ENCODE measurements at regions not wholly inside any gene's neighbourhood (a gene's known extent, or its start where the extent isn't known, plus 50 kb on each side); places are given as distances from the start of the nearest gene placed in this dataset.
A peak's percentile ranks its signal among the peaks of the same experiment; 100 is the strongest.
"Not testable (repeated sequence)": the region's sequence is repeated elsewhere in the genome, so short reads cannot be mapped to it uniquely, and the experiment has no call there.

DNA sequence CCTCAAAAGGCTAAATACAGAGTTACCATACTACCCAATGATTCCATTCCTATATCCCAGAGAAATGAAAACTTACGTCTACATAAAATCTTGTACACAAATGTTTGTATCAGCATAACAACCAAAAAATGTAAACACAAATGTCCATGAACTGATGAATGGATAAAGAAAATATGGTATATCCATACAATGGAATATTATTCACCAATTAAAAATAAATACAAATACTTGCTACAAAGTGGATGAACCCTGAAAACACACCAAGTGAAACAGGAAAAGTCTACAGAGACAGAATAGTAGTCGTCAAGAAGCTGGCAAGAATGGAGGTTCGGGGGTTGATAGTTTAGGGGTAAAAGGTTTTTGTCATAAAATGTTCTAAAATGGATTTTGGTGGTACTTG, 54.0 kb upstream of the ANKRD28 start:
- DNase-seq (ENCODE audit: extremely low spot score) = no peak
- Histone ChIP-seq H3K4me1 (ENCODE audit: insufficient read depth) (no peaks in the 10 kb centered on the region), H3K36me3 (ENCODE audit: insufficient read depth) (no peaks in the 10 kb centered on the region), H3K4me3 (ENCODE audit: low read depth, low read length) (no peak overlapping the region), H3K27ac (ENCODE audit: low read depth) (no peak overlapping the region)
- over 99% methylated on average over 3 of the region's 3 CpGs for WGBS

- H3K4me1 ChIP-seq (ENCODE audit: insufficient read depth) = no peaks in the 10 kb centered on the region
- peak overlapping the region; percentile 97 for H3K4me3 ChIP-seq (ENCODE audit: low read depth, low read length)
- DNase-seq (ENCODE audit: extremely low spot score) = no peak
- H3K27ac ChIP-seq (ENCODE audit: low read depth) = peak overlapping the region; percentile 44
- no peaks in the 10 kb centered on the region for H3K36me3 ChIP-seq (ENCODE audit: insufficient read depth)
- WGBS = 4% methylated on average over 70 of the region's 70 CpGs
These were observed 61.0 kb upstream of the ANKRD28 start for GRCh38 chr3:15858547-15859506.

- WGBS = 2% methylated on average over 73 of the region's 73 CpGs
- Histone ChIP-seq H3K4me3 (ENCODE audit: low read depth, low read length) (peak overlapping the region; percentile 97), H3K4me1 (ENCODE audit: insufficient read depth) (no peaks in the 10 kb centered on the region), H3K36me3 (ENCODE audit: insufficient read depth) (no peaks in the 10 kb centered on the region), H3K27ac (ENCODE audit: low read depth) (peak overlapping the region; percentile 44)
- peak; percentile 54 for DNase-seq (ENCODE audit: extremely low spot score)
These were observed 61.8 kb upstream of the ANKRD28 start for GRCh38 chr3:15859507-15860013.

DNA sequence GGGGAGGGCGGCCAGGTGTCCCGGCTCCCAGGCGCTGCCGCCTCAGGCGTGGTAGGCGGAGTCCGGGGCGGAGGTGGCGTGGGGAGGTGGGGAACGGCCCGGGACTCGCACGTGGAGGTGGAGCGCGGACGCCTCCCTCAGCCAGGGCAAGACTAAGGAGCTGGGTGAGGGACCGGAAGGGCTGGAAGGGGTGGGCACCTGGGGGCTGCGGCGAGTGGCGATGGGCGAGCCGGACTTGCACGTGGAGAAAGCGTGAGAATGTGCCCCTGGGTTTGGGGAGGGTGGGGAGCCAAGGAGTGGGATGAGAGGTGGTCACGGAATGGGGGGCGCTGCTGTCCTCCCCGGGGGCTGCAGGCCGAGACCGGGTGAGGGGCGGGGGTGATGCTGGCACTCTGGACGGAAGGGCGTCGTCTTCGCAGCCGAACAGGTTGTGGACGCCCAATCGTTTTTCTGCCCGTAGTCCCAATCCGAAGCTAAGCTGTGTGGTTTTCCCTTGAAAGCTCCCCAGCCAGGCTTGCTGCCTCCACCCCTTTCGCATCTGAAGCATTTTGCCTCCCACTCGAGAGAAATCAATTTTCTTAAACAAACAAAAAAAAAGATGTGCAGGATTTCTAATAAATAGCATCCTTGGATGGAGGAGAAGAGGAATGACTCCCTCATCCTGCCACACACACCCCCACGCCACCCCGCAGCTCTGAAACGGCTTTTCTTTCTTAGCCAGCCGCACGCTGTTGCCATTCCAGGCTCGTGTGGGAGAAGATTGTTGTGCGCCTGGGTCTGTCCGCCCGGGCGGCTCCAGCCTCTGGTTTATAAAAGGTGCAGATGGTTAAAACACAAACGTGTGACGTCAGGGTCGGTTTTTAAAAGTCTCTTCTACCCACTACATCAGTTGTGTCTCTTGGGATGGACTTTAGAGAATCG, 62.5 kb upstream of the ANKRD28 start:
- under 1% methylated on average over 55 of the region's 55 CpGs for WGBS
- Histone ChIP-seq H3K4me1 (ENCODE audit: insufficient read depth) (no peaks in the 10 kb centered on the region), H3K27ac (ENCODE audit: low read depth) (no peak overlapping the region), H3K36me3 (ENCODE audit: insufficient read depth) (no peaks in the 10 kb centered on the region), H3K4me3 (ENCODE audit: low read depth, low read length) (peak overlapping the region; percentile 97)
- no peak for DNase-seq (ENCODE audit: extremely low spot score)

DNA sequence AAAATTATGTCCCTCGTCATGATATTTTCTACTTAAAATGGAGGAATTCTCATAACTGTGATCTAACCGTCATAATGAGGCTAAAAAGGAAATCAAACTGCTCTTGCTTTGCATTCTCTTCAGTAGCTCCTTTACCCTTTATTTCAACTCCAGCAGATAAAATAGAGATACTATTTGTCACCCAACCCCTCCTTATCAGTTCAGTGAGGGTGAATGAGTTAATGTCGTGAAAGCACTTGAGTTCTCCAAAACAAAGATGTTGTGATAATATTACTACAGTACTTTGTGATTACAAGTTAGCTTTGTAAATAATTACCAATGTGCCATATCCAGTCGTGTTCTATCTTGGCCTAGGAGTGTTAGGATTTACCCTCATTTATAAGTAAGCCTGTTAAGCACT, 63.4 kb upstream of the ANKRD28 start:
- Histone ChIP-seq H3K4me3 (ENCODE audit: low read depth, low read length) (no peak overlapping the region), H3K27ac (ENCODE audit: low read depth) (no peak overlapping the region), H3K36me3 (ENCODE audit: insufficient read depth) (no peaks in the 10 kb centered on the region), H3K4me1 (ENCODE audit: insufficient read depth) (no peaks in the 10 kb centered on the region)
- no peak for DNase-seq (ENCODE audit: extremely low spot score)
- 38% methylated on average over 4 of the region's 4 CpGs for WGBS

DNA sequence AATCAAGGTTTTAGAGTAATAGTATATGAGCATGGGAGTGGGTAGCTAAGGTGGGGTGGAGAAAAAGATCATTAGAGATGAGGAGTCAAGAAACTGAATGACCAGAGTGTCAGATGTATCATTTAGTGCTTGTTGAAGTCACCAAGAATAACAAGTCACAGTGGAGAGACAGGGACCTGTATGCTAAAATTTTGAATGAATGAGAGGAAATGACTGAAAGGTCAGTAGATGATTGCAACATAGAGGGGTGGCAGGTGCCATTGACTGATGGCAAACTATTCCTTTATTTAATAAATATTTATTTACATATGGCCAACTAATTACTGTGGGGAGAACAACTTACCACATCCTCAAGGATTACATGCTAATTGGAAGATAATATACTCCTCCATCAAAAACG, 75.0 kb upstream of the ANKRD28 start:
- Histone ChIP-seq H3K36me3 (ENCODE audit: insufficient read depth) (no peaks in the 10 kb centered on the region), H3K4me1 (ENCODE audit: insufficient read depth) (no peaks in the 10 kb centered on the region), H3K27ac (ENCODE audit: low read depth) (no peak overlapping the region), H3K4me3 (ENCODE audit: low read depth, low read length) (no peak overlapping the region)
- WGBS = 86% methylated on average over 1 of the region's 1 CpG
- DNase-seq (ENCODE audit: extremely low spot score) = no peak

DNA sequence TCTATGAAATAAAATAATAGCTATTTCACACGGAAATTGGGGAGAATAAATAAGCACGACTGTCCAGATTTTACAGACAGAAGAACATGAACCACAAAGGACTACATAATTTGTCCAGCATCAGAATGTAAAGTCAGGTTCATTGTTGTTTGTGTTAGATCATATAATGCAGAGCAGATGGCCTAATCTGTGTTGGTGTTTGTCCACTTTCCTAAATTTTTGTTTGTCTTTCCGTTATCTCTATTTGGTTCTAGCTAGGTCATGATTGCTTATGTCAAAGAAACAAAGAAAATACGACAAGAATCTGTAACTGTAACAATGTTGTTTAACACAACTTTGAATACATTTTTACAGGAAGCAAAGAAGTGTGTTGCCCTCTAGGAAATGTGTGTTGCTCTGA, 75.6 kb upstream of the ANKRD28 start:
- WGBS = 64% methylated on average over 4 of the region's 4 CpGs
- Histone ChIP-seq H3K4me1 (ENCODE audit: insufficient read depth) (no peaks in the 10 kb centered on the region), H3K27ac (ENCODE audit: low read depth) (no peak overlapping the region), H3K36me3 (ENCODE audit: insufficient read depth) (no peaks in the 10 kb centered on the region), H3K4me3 (ENCODE audit: low read depth, low read length) (no peak overlapping the region)
- no peak for DNase-seq (ENCODE audit: extremely low spot score)

- Histone ChIP-seq H3K27ac (ENCODE audit: low read depth) (no peak overlapping the region), H3K36me3 (ENCODE audit: insufficient read depth) (no peaks in the 10 kb centered on the region), H3K4me1 (ENCODE audit: insufficient read depth) (no peaks in the 10 kb centered on the region), H3K4me3 (ENCODE audit: low read depth, low read length) (no peak overlapping the region)
- no peak for DNase-seq (ENCODE audit: extremely low spot score)
- 31% methylated on average over 1 of the region's 1 CpG for WGBS
These were observed 77.4 kb upstream of the ANKRD28 start for GRCh38 chr3:15875016-15875689.

GRCh38 chr3:15876669-15877068, 78.9 kb upstream of the ANKRD28 start:
- H3K4me3 ChIP-seq (ENCODE audit: low read depth, low read length) = no peak overlapping the region
- no peak for DNase-seq (ENCODE audit: extremely low spot score)
- no peak overlapping the region for H3K27ac ChIP-seq (ENCODE audit: low read depth)
- no peaks in the 10 kb centered on the region for H3K36me3 ChIP-seq (ENCODE audit: insufficient read depth)
- H3K4me1 ChIP-seq (ENCODE audit: insufficient read depth) = no peaks in the 10 kb centered on the region
- 84% methylated on average over 1 of the region's 1 CpG for WGBS

DNA sequence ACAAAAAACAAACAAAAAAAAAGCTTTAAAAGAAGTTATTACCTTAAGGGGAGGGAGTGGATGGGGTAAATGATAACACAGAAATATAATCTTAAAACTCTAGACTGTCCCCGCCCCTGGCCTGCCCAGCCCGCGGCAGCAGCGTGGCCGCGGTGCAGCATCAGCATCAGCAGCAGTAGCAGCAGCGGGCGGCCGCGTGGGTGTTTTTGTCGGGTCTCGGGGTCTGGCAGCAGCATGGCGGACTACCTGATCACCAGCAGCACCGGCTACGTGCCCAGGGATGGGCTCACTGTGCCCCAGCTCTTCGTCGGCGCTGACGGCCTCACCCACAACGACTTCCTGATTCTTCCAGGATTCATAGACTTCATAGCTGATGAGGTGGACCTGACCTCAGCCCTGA, 80.0 kb upstream of the ANKRD28 start:
- no peak for DNase-seq (ENCODE audit: extremely low spot score)
- Histone ChIP-seq H3K27ac (ENCODE audit: low read depth) (no peak overlapping the region), H3K4me1 (ENCODE audit: insufficient read depth) (no peaks in the 10 kb centered on the region), H3K4me3 (ENCODE audit: low read depth, low read length) (no peak overlapping the region), H3K36me3 (ENCODE audit: insufficient read depth) (no peaks in the 10 kb centered on the region)
- 99% methylated on average over 20 of the region's 20 CpGs for WGBS

DNA sequence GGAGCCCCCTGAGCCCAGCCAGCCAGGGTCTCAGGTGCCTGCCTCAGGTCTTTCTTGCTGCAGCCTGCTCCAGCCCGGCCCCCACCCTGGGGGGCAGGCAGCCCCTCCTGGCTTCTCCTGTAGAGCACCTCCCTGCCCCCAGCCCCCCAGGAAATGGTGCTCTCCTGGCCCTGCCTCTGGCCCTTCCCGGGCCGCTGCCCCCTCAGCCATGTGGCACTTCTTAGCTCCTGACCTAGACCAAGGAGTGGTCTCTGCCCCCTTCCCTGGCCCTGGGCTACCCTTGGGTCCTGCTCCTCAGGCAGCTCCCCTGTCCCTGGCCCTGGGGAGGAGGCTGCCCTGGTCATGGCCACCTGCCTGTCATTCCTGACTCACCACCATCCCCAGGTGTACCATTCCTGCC, 82.0 kb upstream of the ANKRD28 start:
- not testable (repeated sequence) for H3K36me3 ChIP-seq (ENCODE audit: insufficient read depth); H3K4me3 ChIP-seq (ENCODE audit: low read depth, low read length); DNase-seq (ENCODE audit: extremely low spot score); H3K27ac ChIP-seq (ENCODE audit: low read depth); H3K4me1 ChIP-seq (ENCODE audit: insufficient read depth)
- 93% methylated on average over 3 of the region's 3 CpGs for WGBS

DNA sequence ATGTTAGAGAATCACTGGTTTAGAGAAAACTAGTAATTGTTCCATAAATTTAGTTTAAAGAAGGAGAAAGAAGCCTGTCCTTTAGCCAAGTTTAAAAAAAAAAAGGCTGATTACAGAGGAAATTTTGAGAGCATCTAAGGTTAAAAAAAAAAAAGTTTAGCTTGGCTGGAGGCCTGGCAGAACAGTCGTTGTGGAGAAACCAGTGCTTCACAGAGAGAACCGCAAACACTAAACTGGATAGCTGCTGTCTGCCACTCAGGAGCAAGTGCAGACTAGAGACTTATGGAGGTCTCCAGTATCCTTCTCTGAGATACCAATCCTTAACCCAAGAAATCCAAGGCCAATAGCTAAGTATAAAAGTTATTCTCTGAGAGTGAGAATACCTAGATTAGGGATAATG, 84.8 kb upstream of the ANKRD28 start:
- no peak for DNase-seq (ENCODE audit: extremely low spot score)
- 53% methylated on average over 2 of the region's 2 CpGs for WGBS
- H3K27ac ChIP-seq (ENCODE audit: low read depth) = no peak overlapping the region
- H3K36me3 ChIP-seq (ENCODE audit: insufficient read depth) = no peaks in the 10 kb centered on the region
- H3K4me1 ChIP-seq (ENCODE audit: insufficient read depth) = no peaks in the 10 kb centered on the region
- no peak overlapping the region for H3K4me3 ChIP-seq (ENCODE audit: low read depth, low read length)

- no peak overlapping the region for H3K27ac ChIP-seq (ENCODE audit: low read depth)
- 83% methylated on average over 1 of the region's 1 CpG for WGBS
- H3K4me3 ChIP-seq (ENCODE audit: low read depth, low read length) = no peak overlapping the region
- H3K36me3 ChIP-seq (ENCODE audit: insufficient read depth) = no peaks in the 10 kb centered on the region
- no peak for DNase-seq (ENCODE audit: extremely low spot score)
- no peaks in the 10 kb centered on the region for H3K4me1 ChIP-seq (ENCODE audit: insufficient read depth)
These were observed 86.4 kb upstream of the ANKRD28 start for GRCh38 chr3:15884132-15884531.

Data from urinary bladder (tissue), 3 donors.